ENCODE measurements at regions not wholly inside any gene's neighbourhood (a gene's known extent, or its start where the extent isn't known, plus 50 kb on each side); places are given as distances from the start of the nearest gene placed in this dataset.

- TF ChIP-seq CTCF (conservative IDR thresholded peaks at IDR 0.05 in 1 of 2, IDR thresholded peaks at IDR 0.05 in 1 of 2; ENCODE audit: extremely low read depth in 1 of 2, insufficient read depth in 1 of 2, low read depth in 1 of 2, low read length in 2 of 2) (no peak), EZH2 (IDR thresholded peaks at IDR 0.05; ENCODE audit: borderline replicate concordance, low read length) (no peak)
These were observed 103.9 kb upstream of the SOX1 start for GRCh38 chr13:111963031-111963430.

Measured in mammary epithelial cell (primary cell).